ENCODE measurements at regions not wholly inside any gene's neighbourhood (a gene's known extent, or its start where the extent isn't known, plus 50 kb on each side); places are given as distances from the start of the nearest gene placed in this dataset.
"Not testable (repeated sequence)": the region's sequence is repeated elsewhere in the genome, so short reads cannot be mapped to it uniquely, and the experiment has no call there.

DNA sequence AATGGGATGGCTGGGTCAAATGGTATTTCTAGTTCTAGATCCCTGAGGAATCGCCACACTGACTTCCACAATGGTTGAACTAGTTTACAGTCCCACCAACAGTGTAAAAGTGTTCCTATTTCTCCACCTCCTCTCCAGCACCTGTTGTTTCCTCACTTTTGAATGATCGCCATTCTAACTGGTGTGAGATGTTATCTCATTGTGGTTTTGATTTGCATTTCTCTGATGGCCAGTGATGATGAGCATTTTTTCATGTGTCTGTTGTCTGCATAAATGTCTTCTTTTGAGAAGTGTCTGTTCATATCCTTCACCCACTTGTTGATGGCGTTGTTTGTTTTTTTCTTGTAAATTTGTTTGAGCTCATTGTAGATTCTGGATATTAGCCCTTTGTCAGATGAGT is 272.9 kb upstream of the GRAMD2B start:
- TF ChIP-seq POLR2A (IDR thresholded peaks at IDR 0.05): not testable (repeated sequence)
- TF ChIP-seq, protein P1, sequence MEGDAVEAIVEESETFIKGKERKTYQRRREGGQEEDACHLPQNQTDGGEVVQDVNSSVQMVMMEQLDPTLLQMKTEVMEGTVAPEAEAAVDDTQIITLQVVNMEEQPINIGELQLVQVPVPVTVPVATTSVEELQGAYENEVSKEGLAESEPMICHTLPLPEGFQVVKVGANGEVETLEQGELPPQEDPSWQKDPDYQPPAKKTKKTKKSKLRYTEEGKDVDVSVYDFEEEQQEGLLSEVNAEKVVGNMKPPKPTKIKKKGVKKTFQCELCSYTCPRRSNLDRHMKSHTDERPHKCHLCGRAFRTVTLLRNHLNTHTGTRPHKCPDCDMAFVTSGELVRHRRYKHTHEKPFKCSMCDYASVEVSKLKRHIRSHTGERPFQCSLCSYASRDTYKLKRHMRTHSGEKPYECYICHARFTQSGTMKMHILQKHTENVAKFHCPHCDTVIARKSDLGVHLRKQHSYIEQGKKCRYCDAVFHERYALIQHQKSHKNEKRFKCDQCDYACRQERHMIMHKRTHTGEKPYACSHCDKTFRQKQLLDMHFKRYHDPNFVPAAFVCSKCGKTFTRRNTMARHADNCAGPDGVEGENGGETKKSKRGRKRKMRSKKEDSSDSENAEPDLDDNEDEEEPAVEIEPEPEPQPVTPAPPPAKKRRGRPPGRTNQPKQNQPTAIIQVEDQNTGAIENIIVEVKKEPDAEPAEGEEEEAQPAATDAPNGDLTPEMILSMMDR (IDR thresholded peaks at IDR 0.05): not testable (repeated sequence)
